ENCODE measurements at regions not wholly inside any gene's neighbourhood (a gene's known extent, or its start where the extent isn't known, plus 50 kb on each side); places are given as distances from the start of the nearest gene placed in this dataset.

DNA sequence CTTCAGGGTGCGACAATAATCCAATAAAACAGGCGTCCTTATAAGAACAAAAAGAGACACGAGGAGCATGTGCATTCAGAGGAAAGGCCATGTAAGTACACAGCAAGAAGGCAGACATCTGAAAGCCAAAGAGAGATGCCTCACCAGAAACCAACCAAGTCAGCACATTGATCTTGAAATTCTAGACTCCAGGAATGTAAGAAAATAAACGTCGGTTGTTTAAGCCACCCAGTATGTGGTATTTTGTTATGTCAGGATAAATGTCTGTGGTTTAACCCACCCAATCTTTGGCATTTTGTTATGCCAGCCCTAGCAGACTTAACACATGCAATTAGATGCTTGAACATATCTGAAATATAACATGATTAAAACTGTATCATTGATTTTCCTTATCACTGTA is 452.0 kb downstream of the SLITRK6 start:
- TF ChIP-seq, protein P1, sequence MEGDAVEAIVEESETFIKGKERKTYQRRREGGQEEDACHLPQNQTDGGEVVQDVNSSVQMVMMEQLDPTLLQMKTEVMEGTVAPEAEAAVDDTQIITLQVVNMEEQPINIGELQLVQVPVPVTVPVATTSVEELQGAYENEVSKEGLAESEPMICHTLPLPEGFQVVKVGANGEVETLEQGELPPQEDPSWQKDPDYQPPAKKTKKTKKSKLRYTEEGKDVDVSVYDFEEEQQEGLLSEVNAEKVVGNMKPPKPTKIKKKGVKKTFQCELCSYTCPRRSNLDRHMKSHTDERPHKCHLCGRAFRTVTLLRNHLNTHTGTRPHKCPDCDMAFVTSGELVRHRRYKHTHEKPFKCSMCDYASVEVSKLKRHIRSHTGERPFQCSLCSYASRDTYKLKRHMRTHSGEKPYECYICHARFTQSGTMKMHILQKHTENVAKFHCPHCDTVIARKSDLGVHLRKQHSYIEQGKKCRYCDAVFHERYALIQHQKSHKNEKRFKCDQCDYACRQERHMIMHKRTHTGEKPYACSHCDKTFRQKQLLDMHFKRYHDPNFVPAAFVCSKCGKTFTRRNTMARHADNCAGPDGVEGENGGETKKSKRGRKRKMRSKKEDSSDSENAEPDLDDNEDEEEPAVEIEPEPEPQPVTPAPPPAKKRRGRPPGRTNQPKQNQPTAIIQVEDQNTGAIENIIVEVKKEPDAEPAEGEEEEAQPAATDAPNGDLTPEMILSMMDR (conservative IDR thresholded peaks at IDR 0.05; ENCODE audit: low read depth in 2 of 2) = no peak
- TF ChIP-seq EZH2 (IDR thresholded peaks at IDR 0.05; ENCODE audit: low read depth, unreplicated experiment) (no peak), POLR2AphosphoS5 (IDR thresholded peaks at IDR 0.05; ENCODE audit: low read depth) (no peak)
